AML-193 (cell line): ENCODE measurements at regions not wholly inside any gene's neighbourhood (a gene's known extent, or its start where the extent isn't known, plus 50 kb on each side); places are given as distances from the start of the nearest gene placed in this dataset.
"Not testable (repeated sequence)": the region's sequence is repeated elsewhere in the genome, so short reads cannot be mapped to it uniquely, and the experiment has no call there.

Source experiments
- DNase-seq, 2 experiments: peaks; one replicate each; lab custom pipeline; 2025; lab: John Stamatoyannopoulos, UW

GRCh38 chr6:115545672-115545986 is 515.1 kb downstream of the FRK start:
- no peak for DNase-seq

DNA sequence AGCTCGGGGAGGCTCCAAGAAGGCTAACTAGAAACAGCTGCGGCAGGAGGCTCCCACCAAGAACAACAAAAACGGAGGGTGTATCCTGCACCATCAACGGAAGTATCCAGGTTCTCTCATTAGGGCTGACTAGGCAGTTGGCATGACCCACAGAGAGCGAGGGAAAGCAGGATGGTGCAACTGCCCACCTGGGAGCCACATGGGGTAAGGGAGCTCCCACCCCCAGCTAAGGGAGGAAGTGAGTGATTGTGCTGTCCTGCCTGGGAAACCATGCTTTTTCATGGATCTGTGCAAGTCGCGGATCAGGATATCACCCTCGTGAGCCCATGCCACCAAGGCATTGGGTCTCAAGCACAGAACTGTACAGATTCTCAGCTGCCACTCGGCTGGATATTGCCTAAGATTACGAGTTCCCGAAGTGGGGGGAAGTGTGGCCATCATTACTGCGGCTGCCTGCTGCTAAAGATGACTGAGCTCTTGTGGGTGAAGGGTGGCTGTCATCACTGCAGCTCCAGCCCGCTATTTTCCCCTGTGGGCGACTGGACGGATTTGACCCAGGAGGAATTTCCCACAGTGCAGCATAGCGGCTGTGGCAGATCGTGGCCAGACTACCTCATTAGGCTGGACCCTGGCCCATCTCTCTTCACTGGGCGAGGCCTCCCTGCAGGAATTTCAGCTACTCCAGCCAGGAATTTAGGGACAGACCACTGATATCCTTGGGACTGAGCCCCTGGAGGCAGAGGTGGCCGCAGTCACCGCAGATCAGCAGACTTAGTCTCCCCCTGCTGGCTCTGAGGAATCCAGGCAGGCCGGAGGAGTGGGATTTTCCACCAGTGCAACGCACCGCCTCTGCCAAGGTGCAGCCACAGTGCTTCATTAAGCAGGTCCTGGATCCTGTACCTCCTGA is 515.7 kb downstream of the FRK start:
- no peak for DNase-seq

DNA sequence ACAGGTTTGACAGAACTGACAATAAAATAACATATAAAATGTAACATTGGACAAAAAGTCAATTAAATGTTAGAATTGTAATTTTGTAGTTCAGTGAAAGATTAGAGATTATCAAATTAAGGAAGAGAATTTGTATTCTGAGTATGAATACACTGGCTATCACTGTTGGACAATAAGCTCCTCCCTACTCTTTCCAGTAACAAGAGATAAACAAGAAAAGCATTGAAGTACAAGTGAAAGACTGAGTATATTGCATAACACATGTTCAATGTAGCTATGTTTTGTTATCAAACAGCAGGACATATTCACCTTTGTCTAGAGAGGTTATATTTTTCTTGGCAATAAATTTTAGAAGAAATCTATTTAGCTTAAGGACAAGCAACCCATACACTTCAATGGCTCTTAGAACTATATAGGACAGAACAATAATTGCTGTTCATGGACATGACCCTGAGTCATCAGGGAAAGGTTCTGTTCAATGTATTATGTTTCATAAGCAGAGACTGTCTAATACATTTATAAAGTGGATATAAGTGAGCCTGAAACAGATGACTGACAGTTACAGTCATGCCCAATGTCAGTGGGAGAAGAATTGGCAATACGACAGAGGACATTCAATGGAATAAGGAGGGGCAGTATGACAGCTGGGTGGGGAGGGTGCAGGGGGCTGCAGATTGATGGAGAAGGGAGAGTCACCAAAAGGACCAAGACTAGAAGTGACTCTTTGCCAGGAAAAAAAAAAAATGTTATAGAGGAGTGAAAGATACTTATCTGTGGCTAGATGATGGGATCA is 520.4 kb downstream of the FRK start:
- no peak for DNase-seq

DNA sequence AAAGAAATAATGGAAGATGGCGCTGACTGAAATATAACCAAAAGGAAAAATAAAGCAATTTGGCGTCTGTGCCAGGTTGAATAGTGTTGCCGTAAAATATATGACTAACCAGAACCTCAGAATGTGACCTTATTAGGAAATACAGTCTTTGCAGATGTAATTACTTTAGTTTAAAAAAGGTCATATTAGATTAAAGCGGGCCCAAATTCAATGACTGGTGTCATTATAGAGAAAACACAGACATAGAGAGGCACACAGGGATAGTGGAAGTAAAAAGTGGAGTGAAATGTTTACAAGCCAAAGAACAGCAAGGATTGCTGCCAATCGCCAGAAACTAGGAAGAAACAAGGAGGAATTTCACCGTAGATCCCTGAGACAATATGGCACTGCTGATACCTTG is 521.2 kb downstream of the FRK start:
- no peak for DNase-seq

GRCh38 chr6:115524821-115525220 is 535.9 kb downstream of the FRK start:
- no peak for DNase-seq

DNA sequence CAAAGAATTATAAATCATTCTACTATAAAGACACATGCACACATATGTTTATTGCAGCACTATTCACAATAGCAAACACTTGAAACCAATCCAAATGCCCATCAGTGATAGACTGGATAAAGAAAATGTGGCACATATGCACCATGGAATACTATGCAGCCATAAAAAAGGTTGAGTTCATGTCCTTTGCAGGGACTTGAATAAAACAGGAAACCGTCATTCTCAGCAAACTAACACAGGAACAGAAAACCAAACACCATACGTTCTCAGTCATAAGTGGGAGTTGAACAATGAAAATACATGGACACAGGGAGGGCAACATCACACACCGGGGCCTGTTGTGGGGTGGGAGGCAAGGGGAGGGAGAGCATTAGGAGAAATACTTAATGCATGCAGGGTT is 538.9 kb downstream of the FRK start:
- DNase-seq: not testable (repeated sequence)

- DNase-seq: no peak
Measured at GRCh38 chr6:115514656-115515055, 546.0 kb downstream of the FRK start.

DNA sequence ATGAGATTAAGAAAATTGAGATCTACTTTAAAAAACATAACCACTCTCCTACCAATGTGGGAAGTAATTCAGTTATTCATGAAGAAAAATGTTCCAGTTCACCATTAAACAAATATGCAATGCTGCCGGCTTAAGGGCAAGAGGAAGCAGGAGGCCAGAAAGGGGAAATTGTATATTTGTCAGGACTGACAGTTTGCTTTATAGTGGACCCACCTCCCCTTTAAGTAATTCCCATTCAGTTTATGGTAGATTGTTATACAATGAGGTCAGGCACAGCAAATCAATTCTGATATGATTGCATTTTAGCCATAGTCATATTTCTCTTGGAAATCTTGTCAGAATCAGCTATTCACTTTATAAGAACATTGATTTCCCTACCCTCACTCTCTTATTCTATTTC is 547.8 kb downstream of the FRK start:
- no peak for DNase-seq

GRCh38 chr6:115511771-115512170 is 548.9 kb downstream of the FRK start:
- no peak for DNase-seq

DNA sequence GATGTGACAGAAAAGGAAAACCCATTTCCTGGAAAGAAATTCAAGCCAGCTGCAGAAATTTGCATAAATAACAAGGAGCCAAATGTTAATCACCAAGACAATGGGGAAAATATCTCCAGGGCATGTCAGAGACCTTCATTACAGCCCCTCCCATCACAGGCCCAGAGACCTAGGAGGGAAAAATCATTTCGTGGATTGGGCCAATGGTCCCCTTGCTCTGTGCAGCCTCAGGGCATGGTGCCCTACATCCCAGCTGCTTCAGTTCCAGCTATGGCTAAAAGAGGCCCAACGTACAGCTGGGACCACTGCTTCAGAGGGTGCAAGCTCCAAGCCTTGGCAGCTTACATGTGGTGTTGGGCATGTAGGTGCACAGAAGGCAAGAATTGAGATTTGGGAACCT is 558.3 kb downstream of the FRK start:
- not testable (repeated sequence) for DNase-seq

DNA sequence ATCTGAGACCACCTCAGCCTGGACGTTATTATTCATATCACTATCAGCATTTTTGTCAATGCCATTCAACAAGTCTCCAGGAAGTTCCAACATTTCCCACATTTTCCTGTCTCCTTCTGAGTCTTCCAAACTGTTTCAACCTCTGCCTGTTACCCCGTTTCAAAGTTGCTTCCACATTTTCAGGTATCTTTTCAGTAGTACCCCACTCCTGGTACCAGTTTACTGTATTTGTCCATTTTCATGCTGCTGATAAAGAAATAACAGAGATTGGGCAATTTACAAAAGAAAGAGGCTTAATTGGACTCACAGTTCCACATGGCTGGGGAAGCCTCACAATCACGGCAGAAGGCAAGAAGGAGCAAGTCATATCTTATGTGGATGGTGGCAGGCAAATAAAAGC is 565.5 kb downstream of the FRK start:
- DNase-seq: no peak

DNA sequence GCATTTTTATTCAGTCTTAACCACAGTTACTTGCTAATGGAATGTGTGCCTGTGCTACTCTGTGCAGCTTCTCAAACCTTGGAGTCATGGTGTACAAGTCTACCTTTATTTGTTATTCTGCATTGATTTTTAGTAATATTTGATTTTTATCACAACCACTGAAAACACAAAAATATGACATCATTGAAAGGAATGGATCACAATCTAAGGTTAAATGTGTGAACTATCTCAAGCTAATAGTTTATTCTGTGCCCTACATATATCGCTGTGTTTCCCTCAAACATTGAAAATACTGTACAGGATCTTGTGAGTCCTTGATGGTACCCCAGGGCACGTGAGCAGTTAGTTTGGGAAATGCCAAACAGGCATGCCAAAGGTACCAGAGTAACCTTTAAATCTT is 573.4 kb downstream of the FRK start:
- DNase-seq: no peak

DNA sequence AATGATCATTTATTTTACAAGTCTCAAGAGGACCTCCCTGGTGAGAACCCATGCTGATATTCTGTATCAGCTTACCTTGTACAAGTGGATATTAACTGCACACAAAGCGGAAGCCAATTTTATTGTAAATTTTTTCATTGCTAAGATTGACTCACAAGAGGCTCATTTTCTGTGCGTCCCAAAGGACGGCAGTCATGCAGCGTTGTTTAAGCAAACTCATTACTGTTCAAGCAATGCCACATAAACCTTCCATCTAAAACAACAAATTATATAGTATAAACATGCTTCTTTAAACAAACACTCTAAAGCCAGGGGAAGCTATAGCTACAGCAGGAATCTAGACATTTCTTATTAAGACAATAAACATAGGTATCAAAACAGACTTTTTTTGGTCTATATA is 575.3 kb downstream of the FRK start:
- DNase-seq: no peak

DNA sequence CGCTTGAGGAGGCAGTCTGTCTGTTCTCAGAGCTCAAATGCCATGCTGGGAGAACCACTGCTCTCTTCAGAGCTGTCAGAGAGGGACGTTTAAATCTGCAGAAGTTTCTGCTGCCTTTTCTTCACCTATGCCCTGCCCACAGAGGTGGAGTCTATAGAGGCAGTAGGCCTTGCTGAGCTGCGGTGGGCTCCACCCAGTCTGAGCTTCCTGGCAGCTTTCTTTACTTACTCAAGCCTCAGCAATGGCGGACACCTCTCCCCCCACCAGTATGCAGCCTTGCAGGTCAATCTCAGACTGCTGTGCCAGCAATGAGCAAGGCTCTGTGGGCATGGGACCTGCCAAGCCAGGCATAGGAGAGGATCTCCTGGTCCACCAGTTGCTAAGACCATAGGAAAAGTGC is 580.1 kb downstream of the FRK start:
- DNase-seq: not testable (repeated sequence)

- no peak for DNase-seq
Measured at GRCh38 chr6:115474443-115475041, 586.1 kb downstream of the FRK start.

GRCh38 chr6:115468272-115469005 is 592.3 kb downstream of the FRK start:
- DNase-seq: no peak

DNA sequence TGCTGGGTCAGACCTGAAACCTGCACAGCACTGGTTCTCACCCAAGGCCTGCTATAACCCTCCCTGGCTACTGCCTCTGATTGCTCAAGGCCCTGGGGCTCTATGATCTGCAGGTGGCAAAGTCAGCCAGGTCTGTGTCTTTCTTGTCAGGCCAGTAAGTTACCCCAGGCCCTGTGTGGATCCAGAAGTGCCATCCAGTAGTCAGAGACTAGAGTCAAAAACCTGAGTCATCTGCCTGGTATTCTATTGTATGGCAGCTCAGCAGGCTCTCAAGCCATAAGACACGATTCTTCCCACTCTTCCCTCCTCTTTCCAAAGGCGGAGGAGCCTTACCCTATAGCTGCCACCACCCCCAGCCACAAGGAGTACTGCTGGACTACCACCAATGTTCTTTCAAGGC is 593.0 kb downstream of the FRK start:
- DNase-seq: no peak

GRCh38 chr6:115460913-115461312 is 599.8 kb downstream of the FRK start:
- no peak for DNase-seq

- no peak for DNase-seq
Measured at GRCh38 chr6:115456848-115457247, 603.8 kb downstream of the FRK start.

DNA sequence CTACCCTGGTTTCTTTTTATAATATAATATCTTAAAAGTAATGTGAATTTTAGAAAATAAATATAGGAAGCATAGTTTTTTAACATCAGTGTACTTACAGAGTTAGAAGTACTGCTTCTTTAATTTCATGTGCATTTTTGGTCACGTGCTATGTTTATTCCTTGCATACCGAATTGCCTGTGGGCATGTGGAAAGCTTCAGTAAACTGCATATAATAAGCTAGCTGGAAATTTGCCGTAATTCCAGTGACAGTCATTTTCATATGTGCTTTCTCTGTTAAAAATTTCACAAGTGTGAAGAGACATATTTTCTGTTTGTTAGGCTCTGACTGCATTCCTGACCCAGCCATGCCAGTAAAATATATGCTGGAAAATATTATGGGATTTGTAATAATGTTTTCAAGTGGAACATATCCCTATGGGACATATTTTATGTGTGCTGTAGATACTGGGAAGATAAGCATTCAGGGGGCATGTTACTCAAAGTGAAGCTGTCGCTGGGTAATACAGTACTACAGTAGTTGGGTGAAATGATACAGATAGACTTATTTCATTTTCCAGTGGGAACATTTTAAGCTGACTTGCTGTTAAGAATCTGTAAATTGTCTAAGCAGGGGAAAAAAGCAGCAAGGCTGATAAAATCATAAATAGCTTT is 616.7 kb downstream of the FRK start:
- DNase-seq: no peak

DNA sequence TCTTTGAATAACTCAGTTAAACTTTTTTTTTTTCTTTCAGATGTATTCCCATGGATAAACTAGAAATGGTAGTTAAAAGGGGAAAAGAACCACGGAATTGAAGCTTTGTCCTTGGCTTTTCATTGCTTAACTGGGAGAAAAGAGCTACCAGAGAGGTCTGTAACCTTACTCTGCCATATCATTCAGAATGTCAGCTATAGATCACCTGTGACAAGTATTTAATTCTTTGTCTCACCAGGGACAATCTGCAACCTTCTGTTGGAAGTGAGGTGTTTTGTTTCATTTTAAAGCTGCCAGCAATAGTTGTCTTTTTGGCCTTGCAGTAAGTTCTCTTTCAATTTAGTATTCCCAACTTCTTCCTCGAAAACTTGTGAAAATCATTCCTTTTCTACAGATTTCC is 618.4 kb downstream of the FRK start:
- DNase-seq: no peak

GRCh38 chr6:115441651-115442050 is 619.0 kb downstream of the FRK start:
- no peak for DNase-seq
